SIG-M5 treated with dmso at 0.1 percent for 504 hours (cell line): ENCODE measurements at regions not wholly inside any gene's neighbourhood (a gene's known extent, or its start where the extent isn't known, plus 50 kb on each side); places are given as distances from the start of the nearest gene placed in this dataset.

Experiments
- DNase-seq: peaks from one replicate; lab custom pipeline; 2025; ENCODE audit not compliant: unreplicated experiment; lab: John Stamatoyannopoulos, UW

DNA sequence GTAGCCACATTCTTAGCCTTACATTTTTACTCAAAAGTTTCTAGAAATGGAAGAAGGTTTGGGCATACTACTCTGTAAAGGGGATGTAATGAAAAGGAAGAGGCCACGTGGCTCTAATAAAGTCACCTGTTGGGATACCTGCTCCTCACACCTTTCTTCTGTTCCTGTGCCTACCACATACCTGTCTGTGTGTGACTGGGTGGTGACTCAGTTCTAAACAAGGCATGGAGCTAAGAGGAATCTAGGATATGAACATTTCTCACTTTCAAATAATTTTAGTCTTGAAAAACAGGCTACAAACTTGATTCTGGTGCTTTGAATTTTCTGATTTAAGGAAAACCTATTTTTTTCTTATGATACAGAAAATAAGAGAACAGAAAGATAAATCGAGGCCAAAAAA, 363.6 kb downstream of the RFPL4B start:
- no peak for DNase-seq

DNA sequence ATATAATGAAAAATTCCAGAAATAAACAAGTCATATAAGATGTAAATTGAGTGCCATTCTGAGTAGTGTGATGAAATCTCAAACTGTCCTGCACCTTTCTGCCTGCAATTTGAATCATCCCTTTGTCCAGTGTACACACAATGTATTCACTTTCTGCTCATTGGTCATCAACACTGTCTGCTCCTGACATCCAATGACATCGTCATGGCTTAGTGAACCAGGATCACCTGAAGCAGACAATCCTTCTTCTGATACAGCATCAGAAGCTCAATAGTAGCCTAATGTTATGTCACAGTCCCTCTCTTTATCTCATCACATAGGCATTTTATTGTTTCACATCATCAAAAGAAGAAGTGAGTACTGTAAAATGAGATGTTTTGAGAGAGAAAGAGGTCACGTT, 366.3 kb downstream of the RFPL4B start:
- no peak for DNase-seq

DNA sequence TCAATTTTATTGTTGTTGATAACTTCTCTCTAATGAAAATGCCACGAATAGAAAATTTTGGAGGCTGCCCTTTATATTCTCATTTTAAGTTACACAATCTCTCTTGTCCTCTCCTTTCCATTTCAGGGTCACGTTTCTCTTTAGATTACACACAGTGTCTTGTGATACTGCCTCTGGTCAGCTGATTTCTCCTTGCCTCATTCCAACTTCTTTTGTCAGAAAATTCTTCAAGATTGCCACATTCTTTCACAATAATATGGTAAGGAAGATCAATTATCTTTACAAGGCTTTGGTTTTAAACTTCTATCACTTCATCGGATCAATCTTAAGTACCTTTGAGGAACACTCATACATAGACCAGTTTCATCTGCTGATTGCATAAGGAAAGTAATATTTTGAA, 370.3 kb downstream of the RFPL4B start:
- DNase-seq: no peak

DNA sequence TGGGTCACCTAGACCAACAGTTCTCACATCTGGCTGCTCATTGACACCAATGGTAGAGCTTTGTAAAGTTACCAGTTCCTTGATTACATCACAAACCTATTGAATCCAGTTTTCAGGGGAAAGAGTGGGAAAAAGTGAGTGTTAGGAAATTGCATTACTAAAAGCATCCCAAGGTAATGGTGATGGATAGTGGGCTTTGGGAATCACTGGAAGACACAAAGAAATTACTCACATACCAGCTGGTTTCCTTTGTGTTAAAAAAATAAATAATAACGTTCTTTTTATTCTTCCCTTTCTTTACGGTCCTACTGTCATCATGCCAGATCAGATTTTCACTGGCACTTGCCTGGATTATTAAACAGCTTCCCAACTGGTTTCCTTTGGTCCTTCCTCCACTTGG, 370.7 kb downstream of the RFPL4B start:
- no peak for DNase-seq

DNA sequence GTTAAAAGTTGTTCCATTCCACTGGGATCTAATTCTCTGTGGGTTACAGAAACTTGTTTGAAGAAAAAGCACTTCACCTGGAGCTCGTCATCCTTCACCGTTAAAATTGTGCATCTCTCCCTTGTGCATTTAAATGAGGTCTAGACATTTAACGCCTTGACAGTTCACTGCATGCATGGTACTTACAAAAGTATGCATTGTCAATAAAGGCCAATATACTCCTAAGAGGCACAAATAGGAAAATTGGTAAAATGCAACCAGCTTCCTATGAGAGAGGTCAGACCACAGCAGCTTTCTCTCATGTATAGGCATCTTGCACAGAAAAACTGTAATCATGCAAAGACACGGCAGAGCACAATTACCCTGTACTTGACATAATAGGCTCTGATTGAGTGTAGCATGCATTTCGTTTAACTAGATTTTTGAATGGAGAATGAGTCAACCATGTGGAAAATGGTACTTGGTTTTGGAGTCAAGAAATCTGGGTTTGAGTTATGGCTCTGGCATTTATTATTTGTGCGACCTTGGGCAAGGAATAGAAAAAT, 378.5 kb downstream of the RFPL4B start:
- no peak for DNase-seq

DNA sequence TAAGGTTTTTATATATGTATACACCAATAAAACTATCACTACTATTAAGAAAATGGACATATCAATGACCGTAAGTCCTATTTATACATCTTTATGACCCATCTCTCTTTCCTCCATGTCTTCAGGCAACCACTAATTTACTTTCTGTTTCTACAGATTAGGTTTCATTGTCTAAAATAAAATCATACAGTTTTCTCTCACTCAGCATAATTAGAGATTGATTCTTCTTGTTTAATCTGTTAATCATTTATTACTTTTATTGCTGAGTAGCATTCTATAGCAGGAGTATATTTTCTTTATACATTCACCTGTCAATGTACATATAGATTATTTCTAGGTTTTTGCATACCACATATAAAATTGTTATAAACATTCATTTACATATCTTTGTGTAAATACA, 388.0 kb downstream of the RFPL4B start:
- DNase-seq: no peak

DNA sequence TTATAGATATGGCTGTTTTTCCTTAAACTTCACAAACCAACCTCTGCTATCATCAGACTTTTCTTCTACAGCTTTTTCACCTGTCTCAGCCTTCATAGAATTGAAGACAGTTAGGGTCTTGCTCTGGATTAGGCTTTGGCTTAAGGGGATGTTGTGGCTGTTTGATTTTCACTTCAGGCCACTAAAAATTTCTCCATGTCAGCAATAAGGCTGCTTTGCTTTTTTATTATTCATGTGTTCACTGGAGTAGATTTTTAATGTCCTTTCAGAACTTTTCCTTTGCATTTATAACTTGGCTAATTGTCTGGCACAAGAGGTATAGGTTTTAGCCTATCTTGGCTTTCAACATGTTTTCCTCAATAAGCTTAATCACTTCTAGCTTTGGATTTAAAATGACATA, 392.6 kb downstream of the RFPL4B start:
- DNase-seq: no peak

DNA sequence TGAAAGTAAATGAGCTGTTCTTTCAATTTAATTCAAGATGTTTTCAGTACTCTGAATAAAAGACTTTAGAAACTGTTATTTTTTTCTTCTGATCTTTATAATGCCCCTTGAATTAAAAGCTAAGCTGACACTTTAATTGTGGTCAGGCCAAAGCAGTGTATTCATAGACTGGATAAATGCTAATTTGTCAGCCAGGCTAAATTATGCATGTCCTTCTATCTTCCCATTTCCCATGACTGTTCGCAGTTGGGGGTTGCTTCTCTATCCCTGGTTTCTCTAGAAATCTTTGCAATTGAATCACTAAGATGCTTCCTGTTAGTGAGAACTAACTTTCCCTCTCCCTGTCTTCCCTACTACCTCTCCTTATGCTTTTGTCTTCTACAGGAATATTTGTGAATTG, 396.2 kb downstream of the RFPL4B start:
- no peak for DNase-seq

DNA sequence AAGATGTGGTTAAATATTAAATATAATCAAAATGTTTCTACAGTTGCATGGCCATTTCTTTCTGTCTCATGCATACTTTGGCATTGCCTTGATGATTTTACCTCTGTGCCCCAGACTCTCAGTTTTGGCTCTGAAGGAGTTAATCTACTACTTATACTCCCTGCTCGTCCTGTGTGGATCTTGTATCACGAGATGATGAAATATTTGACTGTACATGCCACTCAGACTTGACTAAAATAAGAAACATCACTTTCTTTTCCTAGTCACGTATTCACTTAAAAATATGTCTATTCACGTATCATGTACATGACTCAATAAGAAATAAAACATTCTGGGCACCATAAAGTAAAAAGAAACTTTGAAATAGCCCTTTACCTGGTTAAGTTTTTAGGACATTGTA, 397.7 kb downstream of the RFPL4B start:
- DNase-seq: no peak

DNA sequence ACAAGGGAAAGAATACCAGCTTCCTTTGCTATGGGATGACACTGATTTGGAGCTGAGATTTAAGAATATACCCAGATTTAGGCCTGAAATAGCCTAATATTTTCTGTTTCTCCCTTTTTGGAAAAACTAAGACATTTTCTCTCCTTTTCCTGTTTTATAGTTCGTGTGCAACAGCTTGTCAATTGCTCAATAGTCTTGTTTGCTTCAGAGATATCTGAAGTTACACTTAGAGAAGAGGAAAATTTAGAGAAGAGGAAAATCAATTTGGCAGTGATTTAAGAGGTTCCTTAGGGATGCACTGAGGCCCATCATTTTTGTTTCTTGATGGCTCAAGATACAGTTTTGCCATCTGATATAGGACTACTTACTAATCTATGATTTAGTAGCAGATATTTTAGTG, 398.6 kb downstream of the RFPL4B start:
- no peak for DNase-seq

DNA sequence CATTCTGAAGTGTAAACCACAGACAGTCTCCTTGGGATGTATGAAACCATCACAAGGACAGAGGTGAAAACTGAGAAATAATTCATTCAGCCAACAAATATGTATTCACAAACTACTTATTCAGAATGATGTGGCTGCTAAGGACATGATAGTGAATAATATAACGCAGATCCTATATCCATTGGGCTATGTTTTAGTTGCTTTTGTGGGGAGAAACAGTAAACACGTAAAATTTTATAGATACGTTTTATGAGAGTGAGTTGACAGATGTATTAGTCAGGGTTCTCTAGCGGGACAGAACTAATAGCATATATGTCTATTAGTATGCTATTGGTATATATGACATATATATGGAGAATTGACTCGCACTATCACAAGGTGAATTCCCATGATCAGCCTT, 402.5 kb downstream of the RFPL4B start:
- DNase-seq: no peak

DNA sequence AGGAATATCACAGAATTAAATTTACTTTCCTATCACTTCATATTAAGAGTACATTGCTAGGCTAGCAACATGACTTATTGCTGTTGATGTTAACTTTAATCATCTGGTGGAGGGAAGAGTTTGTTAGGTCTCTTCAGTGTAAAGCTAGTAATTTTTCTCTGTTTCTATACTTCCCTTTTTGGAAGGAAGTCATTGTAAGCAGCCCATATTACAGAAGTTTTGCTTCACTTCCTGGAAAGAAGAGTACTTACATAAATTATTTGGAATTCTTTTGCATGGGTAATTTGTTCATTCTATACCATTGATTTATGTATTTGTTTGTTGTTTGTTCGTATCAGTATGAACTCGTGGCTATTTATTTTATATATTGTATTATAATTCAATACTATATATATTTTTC, 405.2 kb downstream of the RFPL4B start:
- DNase-seq: no peak

DNA sequence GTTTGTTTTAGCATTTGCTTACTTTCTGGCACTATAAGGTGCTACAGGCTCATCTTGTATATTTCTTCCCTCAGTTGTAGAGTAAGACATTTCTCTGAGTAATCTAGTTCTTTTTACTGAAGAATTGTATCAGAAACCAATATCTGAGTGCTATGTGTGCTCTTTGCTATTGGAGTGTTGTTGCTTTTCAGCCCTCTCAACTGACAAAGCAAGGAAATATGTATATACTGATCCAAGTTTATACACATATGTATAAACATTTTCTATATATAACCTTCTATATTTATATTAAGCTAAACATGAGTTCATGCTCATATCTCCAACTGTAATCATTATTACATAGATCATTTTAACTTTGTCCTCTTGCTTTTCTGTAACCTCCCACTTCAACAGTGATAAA, 405.7 kb downstream of the RFPL4B start:
- DNase-seq: no peak

DNA sequence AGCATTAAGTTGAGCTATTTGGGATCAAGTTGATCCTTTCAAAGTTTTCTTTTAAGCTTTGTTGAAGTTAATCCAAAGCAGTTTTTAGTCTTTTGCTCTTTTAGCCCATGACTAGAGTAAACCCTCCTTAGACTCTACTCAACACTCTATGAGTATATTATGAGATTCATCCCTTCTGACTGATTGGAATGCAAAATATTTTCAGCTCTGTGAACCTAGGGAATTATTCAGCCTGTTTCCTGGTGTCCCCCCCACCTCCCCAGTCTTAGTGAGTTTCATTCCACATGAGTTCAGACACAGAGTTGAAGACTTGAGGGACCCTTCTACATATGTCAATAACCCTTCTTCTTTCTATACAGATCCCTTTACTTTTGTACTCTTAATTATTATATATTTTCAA, 413.7 kb downstream of the RFPL4B start:
- no peak for DNase-seq

DNA sequence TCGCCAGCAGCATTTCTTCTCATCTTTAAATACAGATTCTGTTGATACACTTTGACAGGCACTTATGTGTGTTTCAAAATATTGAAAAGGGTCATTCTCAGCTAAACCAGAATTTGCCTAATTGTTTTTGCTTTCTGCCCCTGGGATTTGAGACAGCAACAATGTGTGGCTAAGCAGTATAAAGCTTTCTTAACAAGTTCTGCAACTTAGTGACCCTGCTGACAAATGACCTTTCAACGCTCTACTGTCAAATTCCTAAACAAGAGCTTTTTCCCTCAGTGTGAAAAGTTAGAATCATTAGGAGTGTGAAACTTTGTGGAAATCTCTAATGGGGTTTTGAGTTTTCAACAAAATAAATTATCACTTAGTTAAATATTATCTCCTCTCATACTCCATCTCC, 414.6 kb downstream of the RFPL4B start:
- no peak for DNase-seq

DNA sequence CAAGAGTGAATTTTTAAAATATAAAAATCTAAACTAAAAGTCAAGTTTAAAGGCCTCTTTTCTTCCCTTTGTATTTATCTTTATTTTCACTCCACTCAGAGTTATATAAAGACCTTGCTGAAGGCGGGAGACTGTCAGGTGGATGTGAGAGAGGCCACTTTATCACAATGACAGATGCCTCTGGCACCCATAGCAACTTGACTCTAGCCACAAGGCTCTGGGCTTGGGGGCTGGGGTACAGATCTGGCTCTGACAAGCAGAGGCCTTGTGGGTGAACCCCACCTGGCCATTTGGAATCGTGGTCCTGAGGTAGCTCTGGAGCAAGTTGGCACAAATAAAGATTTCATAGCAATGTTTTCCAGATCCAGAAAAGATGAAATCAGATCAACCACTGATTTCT, 417.2 kb downstream of the RFPL4B start:
- DNase-seq: no peak

DNA sequence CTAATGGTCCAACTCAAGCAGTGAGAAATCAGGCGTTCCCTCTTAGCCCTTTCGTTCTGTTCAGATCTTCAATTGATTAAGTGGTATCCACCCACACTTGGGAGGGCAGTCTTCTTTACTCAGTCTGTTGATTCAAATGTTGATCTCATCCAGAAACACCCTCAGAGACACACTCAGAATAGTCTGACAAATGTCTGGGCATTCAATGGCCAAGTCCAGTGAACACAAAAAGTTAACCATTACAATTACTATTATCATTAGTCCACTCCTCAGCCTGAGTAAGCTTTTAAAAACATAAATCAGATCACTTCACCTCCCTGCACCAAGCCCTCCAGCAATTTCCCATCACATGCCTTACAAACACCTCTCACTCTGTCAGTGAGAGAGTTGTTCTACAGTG, 423.2 kb downstream of the RFPL4B start:
- no peak for DNase-seq

DNA sequence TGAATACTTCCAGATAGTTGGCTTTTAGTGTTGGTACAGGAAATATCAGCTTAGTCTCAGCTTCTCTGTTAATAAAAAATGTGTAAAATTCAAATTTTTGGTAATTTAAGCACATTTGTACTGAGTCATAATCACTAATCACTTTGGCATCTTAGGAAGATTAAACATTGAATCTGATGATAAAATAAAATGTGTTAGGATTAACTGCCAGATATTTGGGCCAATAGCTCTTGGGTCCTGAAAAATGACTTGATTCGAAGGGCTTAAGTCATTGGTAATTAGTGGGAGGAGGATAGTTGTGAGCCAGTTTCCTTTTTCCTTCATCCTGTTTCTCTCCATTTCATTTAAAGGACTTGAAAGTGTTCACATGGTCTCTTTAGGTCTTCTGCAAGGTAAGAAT, 426.1 kb downstream of the RFPL4B start:
- DNase-seq: no peak

DNA sequence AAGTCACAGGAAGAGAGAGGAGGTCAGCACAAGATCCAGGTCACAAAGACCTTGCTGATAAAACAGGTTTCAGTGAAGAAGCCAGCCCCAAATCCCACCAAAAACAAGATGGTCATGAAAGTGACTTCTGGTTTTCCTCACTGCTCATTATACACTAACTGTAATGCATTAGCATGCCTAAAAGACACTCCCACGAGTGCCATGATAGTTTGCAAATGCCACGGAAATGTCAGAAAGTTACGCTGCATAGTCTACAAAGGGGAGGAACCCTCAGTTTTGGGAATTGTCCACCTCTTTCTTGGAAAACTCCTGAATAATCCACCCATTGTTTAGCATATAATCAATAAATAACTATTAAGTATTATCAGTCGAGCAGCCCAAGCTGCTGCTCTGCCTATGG, 427.2 kb downstream of the RFPL4B start:
- no peak for DNase-seq

DNA sequence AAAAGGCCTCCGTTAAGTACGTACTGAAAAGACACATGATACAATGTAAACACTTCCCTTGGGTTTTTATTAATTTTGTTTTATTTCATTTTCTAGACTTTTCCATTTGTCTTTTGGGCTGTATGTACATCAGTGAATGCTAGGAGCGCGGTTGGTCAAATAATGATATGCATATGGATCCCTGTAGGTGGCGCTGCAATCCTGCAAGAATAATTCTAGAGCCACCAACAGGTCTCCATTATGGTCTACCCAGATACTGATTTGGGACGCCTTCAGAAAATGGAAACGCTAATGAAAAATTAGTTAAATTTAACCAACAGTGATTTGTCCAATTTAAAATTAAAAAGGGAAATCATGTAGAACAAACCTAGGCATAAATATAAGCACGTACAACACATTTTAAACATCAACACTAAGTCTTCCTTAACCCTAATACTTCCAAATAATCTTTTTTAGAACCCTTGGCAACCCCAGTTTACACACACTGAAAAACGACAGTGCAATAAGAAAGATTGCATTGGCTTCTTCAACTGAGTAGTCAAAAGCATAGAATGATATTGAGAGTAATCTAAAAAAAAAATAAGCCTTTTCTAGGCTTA, 433.5 kb downstream of the RFPL4B start:
- DNase-seq: peak; percentile 59

DNA sequence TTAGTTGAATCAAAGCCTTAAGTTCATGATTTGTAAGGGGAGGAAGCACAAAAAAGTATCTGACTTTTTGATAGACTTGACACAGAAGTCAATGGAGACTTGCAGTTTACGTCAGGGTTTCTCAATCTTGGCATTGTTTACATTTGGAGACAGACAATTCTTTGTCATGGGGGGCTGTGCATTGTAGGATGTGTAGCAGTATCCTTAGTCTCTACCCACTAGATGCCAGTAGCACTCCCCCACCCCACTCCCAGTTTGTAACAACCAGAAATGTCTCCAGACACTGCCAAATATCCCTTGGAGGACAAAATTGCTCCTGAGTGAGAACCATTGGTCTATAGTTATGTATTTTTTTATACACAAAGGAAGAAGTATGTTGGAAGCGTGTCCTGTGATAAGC, 434.1 kb downstream of the RFPL4B start:
- no peak for DNase-seq

DNA sequence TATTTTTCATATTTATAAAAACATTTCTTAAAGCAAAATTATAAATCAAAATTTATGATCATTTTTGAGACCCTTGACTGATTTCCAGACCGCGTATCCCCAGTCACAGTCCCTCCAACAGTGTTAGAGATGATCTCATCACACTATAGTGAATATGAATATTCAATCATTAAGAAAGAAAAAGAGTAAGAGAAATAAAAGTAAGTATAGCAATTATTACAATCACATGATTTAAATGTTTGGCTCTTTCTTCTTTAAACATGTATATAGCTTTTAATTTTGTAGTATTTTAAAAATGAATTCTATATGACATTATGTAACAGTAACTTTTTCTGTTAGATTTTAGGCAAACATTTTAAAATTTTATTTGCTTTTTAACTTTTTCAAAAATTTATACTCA, 438.3 kb downstream of the RFPL4B start:
- no peak for DNase-seq

DNA sequence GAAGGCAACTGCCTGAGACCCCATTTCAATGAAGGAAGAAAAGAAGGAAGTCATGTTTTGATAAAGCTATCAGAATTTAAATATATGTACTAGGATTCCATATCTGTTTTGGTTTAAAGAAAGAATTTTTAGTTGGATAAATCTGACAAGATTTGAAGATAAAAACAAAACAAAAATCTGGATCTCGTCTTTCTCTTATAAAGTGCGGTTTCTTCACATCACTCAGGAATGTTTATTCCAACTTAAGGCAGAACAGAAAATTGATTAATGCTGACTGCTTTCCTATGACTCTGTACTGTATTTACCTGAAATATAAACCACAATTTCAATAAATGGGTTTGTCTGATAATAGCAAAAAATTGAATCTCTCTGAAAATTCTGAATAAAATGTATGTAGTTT, 439.7 kb downstream of the RFPL4B start:
- DNase-seq: no peak

DNA sequence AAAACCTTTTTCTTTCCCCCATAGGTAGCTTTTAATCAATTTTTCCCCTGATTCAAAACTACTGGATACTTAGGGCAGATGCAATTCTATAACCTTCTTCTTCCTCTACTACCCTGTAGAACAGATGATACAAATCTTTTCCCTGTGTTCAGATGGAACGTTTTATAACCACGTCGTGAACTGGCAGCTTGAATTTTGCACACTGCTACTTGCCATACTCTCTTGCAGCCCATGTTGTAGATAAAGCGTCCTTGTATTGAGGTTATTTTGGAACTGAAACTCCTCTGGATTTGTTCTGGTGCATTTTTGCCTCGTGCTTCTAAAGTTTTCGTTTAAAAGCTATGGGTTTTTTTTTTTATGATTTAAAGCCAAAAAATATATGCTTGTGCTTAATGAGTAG, 440.2 kb downstream of the RFPL4B start:
- no peak for DNase-seq
